HG02623 (cell line): ENCODE measurements at regions not wholly inside any gene's neighbourhood (a gene's known extent, or its start where the extent isn't known, plus 50 kb on each side); places are given as distances from the start of the nearest gene placed in this dataset.
"Not testable (repeated sequence)": the region's sequence is repeated elsewhere in the genome, so short reads cannot be mapped to it uniquely, and the experiment has no call there.

Source experiments
- ATAC-seq: cut with Tn5 transposase; IDR thresholded peaks from one replicate; pipeline ENCODE4 v1.9.1; 2021; ENCODE audit warnings: moderate library complexity; ENCODE audit not compliant: unreplicated experiment

DNA sequence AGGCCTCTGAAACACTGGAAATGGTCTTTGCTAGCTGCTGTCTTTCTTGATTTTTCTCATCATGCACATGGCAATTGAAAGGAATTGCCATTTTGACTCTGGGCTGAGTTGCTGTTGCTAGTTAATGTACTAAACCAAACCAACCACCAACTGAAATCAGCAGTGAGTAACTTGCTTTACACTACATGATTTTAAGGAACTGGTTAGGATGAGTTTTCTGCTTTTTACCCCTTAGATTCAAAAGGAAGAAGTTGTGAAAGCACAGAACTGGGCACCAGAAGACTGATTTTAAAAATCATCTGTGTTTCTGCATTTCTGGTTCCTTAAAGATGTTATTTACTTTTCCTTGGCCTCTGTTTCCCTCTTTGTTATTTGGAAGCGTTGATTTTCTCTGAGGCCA, 361.9 kb downstream of the HLX start:
- no peak for ATAC-seq

DNA sequence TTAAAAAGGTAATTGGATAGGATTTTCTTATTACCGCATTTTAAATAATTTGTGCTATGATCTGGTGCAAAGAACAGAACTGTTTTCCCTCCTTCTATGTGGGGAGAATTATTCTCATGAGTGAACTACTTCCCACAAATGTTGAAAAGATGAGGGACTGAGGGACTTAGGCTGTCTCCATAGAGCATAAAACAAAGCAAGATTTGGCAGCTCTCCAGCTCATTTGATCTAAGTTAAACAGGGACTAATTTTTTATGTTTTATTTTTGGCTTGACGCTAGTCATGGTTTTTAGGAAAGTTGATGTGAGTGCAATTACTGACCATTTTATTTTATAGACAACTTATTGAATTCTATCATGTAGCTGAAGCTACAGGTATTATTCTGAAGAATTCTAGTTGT, 362.3 kb downstream of the HLX start:
- ATAC-seq: no peak

DNA sequence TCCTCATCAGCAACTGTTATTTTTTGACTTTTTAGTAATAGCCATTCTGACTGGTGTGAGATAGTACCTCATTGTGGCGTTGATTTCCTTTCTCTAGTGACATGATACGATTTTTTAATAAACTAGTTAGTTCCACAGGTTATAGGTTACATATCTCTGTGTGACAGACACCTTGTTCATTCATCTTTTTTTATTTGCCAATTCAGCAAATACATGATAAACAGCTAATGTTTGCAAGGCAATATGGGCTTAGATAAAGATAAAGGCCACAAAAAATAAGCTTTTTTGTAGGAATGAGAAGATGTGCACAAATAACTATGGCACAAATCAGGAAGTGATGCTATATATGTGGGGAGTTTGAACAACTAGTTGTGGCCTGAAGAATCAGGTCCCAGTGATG, 366.8 kb downstream of the HLX start:
- no peak for ATAC-seq

DNA sequence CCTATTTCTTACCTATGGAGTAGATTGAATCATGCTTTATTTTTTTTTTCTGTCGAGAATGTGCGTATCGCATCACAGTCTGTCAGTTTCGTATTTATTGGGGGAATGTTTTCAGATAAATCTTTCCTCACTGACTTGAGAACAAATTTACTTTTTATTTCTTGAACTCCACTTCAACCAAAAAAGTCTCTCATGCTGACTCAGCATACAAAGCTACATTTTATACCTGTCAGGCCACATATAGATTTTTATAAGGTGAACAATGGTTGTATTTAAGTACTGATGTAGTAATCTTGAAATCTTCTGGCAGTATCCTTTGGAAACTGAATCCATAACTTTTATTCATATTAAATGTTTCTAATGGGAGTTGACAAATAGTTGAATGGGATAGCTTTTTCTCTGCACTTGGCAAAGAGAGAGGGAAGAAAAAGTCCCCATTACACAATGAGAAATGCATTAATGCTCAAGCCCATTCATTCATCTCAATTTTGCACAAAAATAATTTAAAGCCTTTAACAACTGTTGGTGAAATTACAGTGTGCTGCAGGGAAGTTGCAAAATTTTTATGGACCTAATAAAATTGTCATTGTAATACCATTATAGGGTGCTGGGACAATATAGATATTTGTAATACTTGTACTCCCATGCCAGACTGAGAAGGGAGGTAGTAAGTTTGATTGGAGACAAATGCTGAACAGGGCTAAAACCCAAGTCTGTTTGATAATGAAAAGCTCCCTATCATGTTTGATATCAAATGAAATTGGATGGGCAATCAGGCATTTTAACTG, 367.6 kb downstream of the HLX start:
- no peak for ATAC-seq

DNA sequence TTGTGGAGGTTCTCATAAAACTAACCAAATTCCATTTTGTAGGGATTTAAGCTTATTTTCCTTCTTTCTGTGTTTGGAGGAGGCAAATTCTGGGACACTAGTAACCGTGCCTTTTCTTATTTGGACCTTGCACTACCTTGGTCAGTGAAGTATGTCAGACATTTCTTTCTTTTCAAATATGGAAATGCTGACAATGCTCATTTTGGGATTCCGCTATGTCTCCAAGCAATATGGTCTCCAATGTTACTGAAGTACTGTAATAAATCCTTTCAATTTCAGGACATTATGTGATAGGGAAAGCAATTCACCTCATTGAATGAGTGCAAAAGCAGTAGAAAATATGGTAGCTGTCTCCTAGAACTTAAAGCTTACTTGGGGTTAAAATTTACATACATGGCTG, 372.3 kb downstream of the HLX start:
- no peak for ATAC-seq

DNA sequence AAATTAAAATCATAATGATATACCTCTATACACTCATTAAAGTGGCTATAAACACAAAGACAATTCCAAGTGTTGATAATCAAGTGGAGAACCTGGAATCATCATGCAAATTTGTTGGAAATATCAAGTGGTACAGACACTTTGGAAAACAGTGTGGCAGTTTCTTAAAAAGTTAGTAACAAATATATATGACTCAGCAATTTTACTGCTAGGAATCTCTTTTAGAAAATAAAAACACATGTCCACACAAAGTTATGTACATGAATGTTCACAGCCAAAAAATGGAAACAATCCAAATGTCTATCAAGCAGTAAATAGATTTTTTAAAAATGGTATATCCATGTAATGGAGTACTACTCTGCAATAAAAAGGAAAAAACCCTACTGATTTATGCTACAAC, 375.6 kb downstream of the HLX start:
- ATAC-seq: no peak

DNA sequence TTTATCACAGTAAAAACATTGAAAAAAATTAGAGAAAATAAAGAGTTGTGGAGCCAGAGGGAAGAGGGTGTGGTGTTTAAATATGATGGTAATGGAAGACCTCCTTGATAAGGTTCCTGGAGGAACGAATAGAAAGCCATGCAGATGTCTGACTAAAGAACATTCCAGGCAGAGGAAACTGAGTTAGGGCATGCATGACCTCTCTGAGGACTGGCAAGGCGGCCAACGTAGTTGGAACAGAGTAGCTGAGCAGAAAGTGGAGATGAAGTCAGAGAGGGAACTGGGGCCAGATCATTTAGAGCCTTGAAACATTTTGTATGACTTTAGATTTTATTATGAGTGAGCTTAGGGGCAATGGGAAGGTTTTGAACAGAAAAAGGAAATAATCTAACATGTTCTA, 377.5 kb downstream of the HLX start:
- ATAC-seq: no peak

DNA sequence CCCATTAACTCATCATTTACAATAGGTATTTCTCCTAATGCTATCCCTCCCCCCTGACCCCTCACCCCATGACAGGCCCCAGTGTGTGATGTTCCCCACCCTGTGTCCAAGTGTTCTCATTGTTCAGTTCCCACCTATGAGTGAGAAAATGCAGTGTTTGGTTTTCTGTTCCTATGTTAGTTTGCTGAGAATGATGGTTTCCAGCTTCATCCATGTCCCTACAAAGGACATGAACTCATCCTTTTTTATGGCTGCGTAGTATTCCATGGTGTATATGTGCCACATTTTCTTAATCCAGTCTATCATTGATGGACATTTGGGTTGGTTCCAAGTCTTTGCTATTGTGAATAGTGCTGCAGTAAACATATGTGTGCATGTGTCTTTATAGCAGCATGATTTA, 378.3 kb downstream of the HLX start:
- not testable (repeated sequence) for ATAC-seq

DNA sequence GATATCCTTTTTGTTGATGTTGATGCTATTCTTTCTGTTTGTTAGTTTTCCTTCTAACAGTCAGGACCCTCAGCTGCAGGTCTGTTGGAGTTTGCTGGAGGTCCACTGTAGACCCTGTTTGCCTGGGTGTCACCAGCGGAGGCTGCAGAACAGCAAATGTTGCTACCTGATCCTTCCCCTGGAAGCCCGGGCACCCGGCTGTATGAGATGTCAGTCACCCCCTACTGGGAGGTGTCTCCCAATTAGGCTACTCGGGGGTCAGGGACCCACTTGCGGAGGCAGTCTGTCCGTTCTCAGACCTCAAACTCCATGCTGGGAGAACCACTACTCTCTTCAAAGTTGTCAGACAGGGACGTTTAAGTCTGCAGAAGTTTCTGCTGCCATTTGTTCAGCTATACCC, 383.4 kb downstream of the HLX start:
- not testable (repeated sequence) for ATAC-seq

DNA sequence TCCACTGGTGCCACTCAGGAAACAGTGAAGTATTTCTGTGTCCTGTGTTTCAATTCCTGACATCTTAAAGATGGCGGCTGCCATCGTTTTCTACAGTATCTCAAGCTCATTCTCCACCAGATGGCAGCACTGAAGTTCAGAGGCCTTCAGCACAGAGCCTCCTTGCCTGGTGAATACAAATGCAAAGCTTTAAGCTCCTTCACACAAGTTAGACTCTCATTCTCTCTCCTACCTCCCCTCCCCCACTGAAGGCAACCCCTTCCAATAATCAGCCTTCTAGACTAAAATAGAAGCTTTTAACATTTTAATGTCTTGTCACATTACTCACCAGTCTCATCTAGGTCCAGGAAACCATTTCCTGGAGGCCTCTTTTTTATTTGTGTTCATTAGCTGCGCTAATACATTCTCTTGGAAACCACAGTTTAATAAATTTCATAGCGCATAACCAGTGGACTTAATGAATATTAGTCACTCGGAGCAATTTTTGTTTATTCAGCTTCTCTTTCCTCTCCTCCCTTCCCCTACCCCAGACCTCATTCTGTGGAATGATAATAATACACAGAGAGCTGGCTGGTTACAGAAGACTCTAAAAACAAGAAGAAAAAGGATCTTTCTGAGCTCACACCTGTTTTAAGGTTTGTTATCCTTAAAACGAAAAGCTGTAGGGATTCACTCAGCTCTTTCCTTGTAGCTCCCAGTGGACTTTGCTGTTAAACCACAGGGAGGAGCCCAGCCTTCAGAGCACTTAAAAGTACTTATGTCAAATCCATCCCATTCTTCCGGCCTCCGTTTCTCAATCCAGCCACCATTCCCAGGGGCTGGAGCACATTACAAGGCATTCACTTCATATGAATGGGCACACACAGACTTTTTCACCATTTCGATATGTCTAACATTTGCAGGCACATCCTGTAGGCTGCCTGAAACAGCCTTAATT, 384.9 kb downstream of the HLX start:
- ATAC-seq: no peak

DNA sequence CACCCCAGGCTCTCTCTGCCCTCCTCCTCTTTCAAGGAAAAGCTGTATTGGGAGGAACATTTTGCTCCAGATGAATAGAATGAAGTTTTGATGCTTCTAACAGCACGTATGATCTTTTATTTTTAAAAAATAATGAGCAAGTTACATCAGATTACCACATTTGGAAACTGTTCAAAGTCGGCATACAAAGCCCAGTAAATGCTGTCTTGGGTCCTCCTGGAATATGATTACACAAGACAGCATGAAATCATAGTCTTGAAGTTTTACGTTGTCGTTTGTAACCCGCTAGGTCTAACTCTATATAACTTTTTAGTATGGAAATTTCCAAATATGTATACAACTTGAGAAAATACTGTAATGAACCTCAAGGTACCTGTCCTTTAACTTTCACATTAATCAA, 385.6 kb downstream of the HLX start:
- ATAC-seq: no peak

DNA sequence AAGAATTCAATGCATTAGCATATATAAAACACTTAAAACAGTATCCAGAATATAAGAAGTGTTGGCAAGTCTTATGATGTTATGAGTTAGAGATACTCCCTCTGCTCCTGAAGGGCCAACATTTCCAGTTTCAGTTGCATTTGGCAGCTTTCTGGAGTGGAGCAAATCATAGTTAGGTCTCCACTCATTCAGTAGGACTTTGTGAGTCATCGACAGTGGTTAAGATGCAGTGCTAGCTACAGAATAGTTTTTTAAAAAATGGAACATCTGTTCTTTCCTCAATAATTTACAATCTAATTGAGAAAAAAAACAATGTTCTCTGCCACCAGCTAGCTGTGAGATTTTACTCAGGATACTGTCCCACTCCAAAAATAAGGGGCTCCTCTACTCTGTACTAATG, 389.1 kb downstream of the HLX start:
- ATAC-seq: no peak

DNA sequence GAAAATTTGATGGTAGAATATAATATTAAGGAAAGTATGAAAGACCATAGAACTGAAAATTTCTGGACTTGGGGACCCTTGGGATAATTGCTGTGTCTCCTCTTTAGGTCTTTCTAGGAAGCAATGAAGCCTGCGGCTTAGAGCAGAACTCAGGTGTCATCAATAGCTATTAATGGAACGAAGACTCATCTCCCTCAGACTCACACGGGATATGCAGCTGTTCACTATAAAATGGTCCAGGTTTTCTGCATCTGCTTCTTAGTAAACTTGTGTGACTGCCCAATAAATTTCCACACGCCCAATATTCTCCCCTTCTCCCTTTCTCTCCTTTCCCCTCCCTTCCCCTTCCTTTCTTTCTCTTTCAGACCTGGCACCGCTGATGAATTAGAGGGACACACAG, 392.5 kb downstream of the HLX start:
- ATAC-seq: no peak

DNA sequence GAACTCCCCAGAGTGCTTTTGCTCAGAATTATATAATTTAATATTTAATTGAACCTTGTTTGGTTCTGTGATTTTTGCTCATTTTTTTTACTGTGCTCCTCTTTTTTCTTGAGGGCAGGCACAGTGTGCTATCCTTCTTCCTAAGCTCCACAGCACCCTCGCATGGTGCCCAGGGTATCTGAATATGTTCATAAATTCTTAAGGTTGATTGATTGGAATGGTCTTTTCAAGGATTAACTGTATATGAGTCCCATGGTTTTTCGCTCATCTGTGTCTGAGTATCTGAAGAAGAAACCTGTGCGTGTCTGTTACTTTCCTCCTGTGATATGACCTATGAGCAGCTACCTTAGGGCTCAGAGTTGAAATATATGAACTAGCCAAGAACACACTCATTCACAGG, 393.7 kb downstream of the HLX start:
- ATAC-seq: no peak

DNA sequence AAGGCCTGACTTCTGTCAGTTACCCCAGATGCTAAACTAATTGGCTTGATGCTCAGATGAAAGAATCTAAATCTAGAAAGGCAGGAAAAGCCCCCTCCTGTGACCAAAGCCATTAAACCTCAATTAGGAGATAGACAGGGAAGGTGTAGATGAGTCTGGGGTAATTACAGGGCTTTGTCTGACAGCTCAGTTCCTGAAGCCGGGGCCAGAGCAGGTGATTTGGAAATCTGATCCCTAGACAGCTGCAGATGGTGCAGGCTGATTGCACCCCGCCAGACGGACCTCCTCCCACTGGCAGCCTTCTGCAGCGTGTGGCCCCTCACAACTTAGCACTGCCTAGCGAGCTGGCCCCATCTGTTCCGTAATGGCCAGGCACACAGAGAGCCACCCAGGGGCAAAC, 395.1 kb downstream of the HLX start:
- ATAC-seq: no peak

DNA sequence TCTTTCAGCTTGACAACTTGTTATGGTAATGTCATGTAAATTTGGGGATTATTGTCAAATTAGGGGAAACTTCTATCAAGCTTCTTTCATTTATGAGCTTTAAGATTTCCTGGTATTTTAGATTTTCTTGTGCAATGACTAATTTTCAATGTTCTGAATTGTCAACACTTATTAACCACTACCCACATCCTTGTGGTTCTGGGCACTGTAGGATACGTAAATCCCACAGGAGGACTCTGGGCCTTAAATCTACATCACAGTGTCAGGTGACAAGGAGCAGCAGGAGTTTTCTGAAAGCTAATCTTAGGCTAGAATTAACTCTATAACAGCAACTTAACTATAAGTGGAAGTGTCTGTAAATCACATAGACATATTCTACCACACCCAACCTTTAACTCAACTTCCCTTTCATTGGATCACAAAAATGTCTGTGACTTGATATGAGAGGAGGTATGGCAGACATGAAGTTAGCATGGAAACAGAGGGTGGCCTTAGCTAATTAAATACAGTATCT, 397.7 kb downstream of the HLX start:
- ATAC-seq: no peak

DNA sequence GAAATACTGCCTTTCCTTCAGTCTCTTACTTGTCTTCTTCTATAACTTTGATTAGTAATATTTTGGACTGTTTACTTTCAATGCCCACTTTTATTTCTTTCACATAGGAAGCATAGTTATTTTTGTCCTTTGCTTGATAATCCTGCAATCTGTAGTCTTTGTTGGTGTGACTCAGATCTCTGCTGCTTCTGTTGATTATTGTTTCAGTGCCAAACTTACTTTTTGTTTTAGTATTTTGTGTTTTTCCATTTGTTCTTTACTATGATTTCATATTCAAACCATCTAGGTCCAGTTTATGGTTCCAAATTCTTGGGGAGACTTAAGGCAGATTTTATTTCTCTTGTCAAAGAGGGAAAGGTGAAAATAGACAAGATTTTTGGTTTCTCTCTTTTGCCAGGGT, 399.9 kb downstream of the HLX start:
- no peak for ATAC-seq

DNA sequence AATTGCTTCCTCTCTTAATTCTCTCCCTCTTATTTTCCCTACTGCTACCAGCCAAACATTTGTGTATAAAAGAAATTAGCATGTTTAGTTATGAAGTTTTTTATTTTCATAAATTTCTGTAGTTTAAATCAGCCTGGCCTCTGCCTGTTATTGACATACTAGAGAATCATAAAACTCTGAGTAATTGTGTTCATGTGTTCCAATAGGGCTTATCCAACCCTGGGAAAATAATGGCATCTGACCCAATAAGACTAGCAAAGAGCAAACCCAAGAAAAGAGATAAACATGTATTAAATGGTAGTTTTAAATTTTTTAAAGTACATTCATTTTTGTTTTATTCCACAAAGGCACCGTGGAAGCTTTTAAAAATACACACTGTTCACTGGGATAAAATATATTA, 404.3 kb downstream of the HLX start:
- ATAC-seq: no peak

DNA sequence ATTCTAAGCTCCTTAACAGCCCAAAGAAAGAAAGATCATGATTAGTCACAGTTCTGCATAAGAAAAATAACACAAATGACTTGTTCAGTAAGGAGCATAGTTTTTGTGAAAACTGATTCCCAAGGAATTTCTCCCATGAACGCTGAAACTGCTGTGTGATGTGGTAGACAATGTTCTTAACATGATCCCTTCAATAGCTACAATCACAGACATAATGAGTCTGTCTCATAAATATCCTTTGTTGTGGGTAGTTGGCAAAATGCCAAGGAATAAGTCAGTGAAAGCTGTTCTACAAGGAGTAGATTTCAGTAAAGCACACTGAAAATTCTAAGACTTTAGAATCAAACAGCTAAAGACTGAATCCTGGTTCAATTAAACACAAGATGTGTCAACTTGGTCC, 404.8 kb downstream of the HLX start:
- no peak for ATAC-seq

DNA sequence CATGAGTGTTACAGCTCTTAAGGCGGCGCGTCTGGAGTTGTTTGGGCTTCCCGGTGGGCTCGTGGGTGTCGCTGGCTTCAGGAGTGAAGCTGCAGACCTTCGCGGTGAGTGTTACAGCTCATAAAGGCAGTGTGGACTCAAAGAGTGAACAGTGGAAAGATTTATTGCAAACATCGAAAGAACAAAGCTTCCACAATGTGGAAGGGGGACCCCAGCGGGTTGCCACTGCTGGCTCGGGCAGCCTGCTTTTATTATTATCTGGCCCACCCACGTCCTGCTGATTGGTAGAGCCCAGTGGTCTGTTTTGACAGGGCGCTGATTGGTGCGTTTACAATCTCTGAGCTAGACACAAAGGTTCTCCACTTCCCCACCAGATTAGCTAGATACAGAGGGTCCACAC, 405.7 kb downstream of the HLX start:
- not testable (repeated sequence) for ATAC-seq

DNA sequence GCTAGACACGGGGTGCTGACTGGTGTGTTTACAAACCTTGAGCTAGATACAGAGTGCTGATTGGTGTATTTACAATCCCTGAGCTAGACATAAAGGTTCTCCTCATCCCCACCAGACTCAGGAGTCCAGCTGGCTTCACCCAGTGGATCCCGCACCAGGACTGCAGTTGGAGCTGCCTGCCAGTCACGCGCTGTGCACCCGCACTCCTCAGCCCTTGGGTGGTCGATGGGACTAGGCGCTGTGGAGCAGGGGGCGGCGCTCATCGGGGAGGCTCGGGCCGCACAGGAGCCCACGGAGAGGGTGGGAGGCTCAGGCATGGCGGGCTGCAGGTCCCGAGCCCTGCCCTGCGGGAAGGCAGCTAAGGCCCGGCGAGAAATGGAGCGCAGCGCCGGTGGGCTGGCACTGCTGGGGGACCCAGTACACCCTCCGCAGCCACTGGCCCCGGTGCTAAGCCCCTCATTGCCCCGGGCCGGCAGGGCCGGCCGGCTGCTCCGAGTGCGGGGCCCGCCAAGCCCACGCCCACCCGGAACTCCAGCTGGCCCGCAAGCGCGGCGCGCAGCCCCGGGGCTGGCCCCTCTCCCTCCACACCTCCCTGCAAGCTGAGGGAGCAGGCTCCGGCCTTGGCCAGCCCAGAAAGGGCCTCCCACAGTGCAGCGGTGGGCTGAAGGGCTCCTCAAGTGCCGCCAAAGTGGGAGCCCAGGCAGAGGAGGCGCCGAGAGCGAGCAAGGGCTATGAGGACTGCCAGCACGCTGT, 406.4 kb downstream of the HLX start:
- not testable (repeated sequence) for ATAC-seq
